WTC11 (cell line): ENCODE measurements at regions not wholly inside any gene's neighbourhood (a gene's known extent, or its start where the extent isn't known, plus 50 kb on each side); places are given as distances from the start of the nearest gene placed in this dataset.

Experiments
- ATAC-seq: fragments of 200-7000 bp; cut with Tn5 transposase; 2 replicates; pipeline ENCODE4 v1.10.0; 2021; ENCODE audit warnings: mild to moderate bottlenecking, moderate library complexity
- CTCF ChIA-PET: fragments of 300-600 bp; sonication (Branson Sonifier 250); formaldehyde crosslinking; loops from one replicate; lab custom pipeline; 2021; ENCODE audit warnings: antibody characterized with exemption; lab: Charles Lee
- POLR2A ChIA-PET: fragments of 350-600 bp; sonication (Branson Sonifier 250); formaldehyde crosslinking; loops from one replicate; lab custom pipeline; 2021; ENCODE audit warnings: antibody characterized with exemption; lab: Charles Lee
- DNase-seq: peaks from one replicate; pipeline ENCODE4 v3.0.0; 2021; ENCODE audit warnings: low spot score
- H3K27ac Mint-ChIP-seq: 2 replicates; pipeline ENCODE4 v1.8.0; 2021; ENCODE audit warnings: mixed read lengths
- H3K27me3 Mint-ChIP-seq: 2 replicates; pipeline ENCODE4 v1.8.0; 2021; ENCODE audit warnings: low read depth, mild to moderate bottlenecking, moderate library complexity, mixed read lengths
- H3K36me3 Mint-ChIP-seq: 2 replicates; pipeline ENCODE4 v1.8.0; 2021; ENCODE audit warnings: mixed read lengths
- H3K4me1 Mint-ChIP-seq: 2 replicates; pipeline ENCODE4 v1.8.0; 2022; ENCODE audit warnings: mixed read lengths
- H3K4me3 Mint-ChIP-seq: 2 replicates; pipeline ENCODE4 v1.8.0; 2021; ENCODE audit warnings: mild to moderate bottlenecking, moderate library complexity, mixed read lengths
- H3K9me3 Mint-ChIP-seq: 2 replicates; pipeline ENCODE4 v1.8.0; 2021; ENCODE audit warnings: mixed read lengths
- ATF2 ChIP-seq: sonication (generic); formaldehyde crosslinking; IDR thresholded peaks from 2 replicates; pipeline ENCODE4 v1.8.1; 2022; ENCODE audit warnings: low read depth, missing genetic modification reagents, borderline replicate concordance
- CTCF ChIP-seq: fragments of 200-600 bp; IDR thresholded peaks from 2 replicates; pipeline ENCODE4 v1.8.0; 2022; ENCODE audit warnings: antibody characterized with exemption
- E2F4 ChIP-seq: sonication (generic); formaldehyde crosslinking; IDR thresholded peaks from 2 replicates; pipeline ENCODE4 v1.8.1; 2022; ENCODE audit warnings: low read depth, mild to moderate bottlenecking, moderate library complexity, missing genetic modification reagents, borderline replicate concordance
- E2F5 ChIP-seq: sonication (generic); formaldehyde crosslinking; IDR thresholded peaks from 2 replicates; pipeline ENCODE4 v1.8.1; 2022; ENCODE audit warnings: mild to moderate bottlenecking, moderate library complexity, missing genetic modification reagents
- EMX1 ChIP-seq: fragments of 250-450 bp; sonication (Bioruptor Pico); IDR thresholded peaks from 2 replicates; pipeline ENCODE4 v1.8.0; 2021; ENCODE audit warnings: mild to moderate bottlenecking
- FOXJ3 ChIP-seq: sonication (generic); formaldehyde crosslinking; IDR thresholded peaks from 2 replicates; pipeline ENCODE4 v1.9.0; 2021; ENCODE audit warnings: missing genetic modification reagents, mild to moderate bottlenecking, borderline replicate concordance
- GABPB1 ChIP-seq: sonication (generic); formaldehyde crosslinking; IDR thresholded peaks from 2 replicates; pipeline ENCODE4 v1.8.1; 2023; ENCODE audit warnings: mild to moderate bottlenecking, missing genetic modification reagents
- GRHL2 ChIP-seq: fragments of 250-450 bp; sonication (Bioruptor Pico); IDR thresholded peaks from 2 replicates; pipeline ENCODE4 v1.8.0; 2022; ENCODE audit warnings: mild to moderate bottlenecking, moderate library complexity; ENCODE audit not compliant: insufficient replicate concordance, severe bottlenecking
- IRF2 ChIP-seq: sonication (generic); formaldehyde crosslinking; IDR thresholded peaks from 2 replicates; pipeline ENCODE4 v1.8.0; 2022; ENCODE audit warnings: low read depth, missing genetic modification reagents, borderline replicate concordance
- PRDM15 ChIP-seq: sonication (generic); formaldehyde crosslinking; IDR thresholded peaks from 2 replicates; pipeline ENCODE4 v1.8.0; 2022; ENCODE audit warnings: missing genetic modification reagents
- SMAD4 ChIP-seq: sonication (generic); formaldehyde crosslinking; IDR thresholded peaks from 2 replicates; pipeline ENCODE4 v1.8.0; 2022; ENCODE audit warnings: mild to moderate bottlenecking, missing genetic modification reagents
- ZBTB43 ChIP-seq: sonication (generic); formaldehyde crosslinking; IDR thresholded peaks from 2 replicates; pipeline ENCODE4 v1.8.1; 2023; ENCODE audit warnings: mild to moderate bottlenecking, missing genetic modification reagents

GRCh38 chr10:110370006-110370405 is 65.3 kb upstream of the SMNDC1 start (continued):
- no peak for TF ChIP-seq PRDM15 (CRISPR knock-in tag)
- TF ChIP-seq ZBTB43 (CRISPR knock-in tag), result no peak
- no peak for TF ChIP-seq FOXJ3
- no peak for TF ChIP-seq GABPB1
- TF ChIP-seq E2F5 (CRISPR knock-in tag), result no peak

GRCh38 chr10:110372656-110373055 is 67.9 kb upstream of the SMNDC1 start:
- ChIA-PET CTCF (interaction anchor here (1.3 to 1.4 kb wide), 2 partner anchors 19 to 176 kb away, joined by 3 to 7 read pairs; no protein-coding TSS in a partner anchor), POLR2A (no interaction called here)
- no peak overlapping the region for H3K4me3 Mint-ChIP-seq
- ATAC-seq (no peak), DNase-seq (no peak)
- H3K36me3 Mint-ChIP-seq, result no peaks in the 10 kb centered on the region
- no peak for TF ChIP-seq CTCF
- no peak for TF ChIP-seq EMX1
- no peak for TF ChIP-seq GABPB1
- no peak for TF ChIP-seq GRHL2
- no peak for TF ChIP-seq E2F4 (CRISPR knock-in tag)
- H3K27ac Mint-ChIP-seq, result no peak overlapping the region
- peaks cover 10% of the 10 kb centered on the region for H3K4me1 Mint-ChIP-seq
- no peaks in the 10 kb centered on the region for H3K27me3 Mint-ChIP-seq
- H3K9me3 Mint-ChIP-seq, result no peaks in the 10 kb centered on the region

- DNase-seq (no peak), ATAC-seq (no peak)
- ChIA-PET POLR2A (no interaction called here), CTCF (interaction anchor here (1.3 to 1.4 kb wide), 2 partner anchors 19 to 175 kb away, joined by 3 to 7 read pairs; no protein-coding TSS in a partner anchor)
- peaks cover 10% of the 10 kb centered on the region for H3K4me1 Mint-ChIP-seq
- no peaks in the 10 kb centered on the region for H3K36me3 Mint-ChIP-seq
- TF ChIP-seq ATF2 (CRISPR knock-in tag) (no peak), IRF2 (no peak), SMAD4 (CRISPR knock-in tag) (no peak)
- no peaks in the 10 kb centered on the region for H3K27me3 Mint-ChIP-seq
- H3K9me3 Mint-ChIP-seq, result no peaks in the 10 kb centered on the region
- no peak overlapping the region for H3K4me3 Mint-ChIP-seq
- H3K27ac Mint-ChIP-seq, result no peak overlapping the region
These were observed 68.3 kb upstream of the SMNDC1 start for GRCh38 chr10:110373059-110373458.
